ENCODE measurements at regions not wholly inside any gene's neighbourhood (a gene's known extent, or its start where the extent isn't known, plus 50 kb on each side); places are given as distances from the start of the nearest gene placed in this dataset.

DNA sequence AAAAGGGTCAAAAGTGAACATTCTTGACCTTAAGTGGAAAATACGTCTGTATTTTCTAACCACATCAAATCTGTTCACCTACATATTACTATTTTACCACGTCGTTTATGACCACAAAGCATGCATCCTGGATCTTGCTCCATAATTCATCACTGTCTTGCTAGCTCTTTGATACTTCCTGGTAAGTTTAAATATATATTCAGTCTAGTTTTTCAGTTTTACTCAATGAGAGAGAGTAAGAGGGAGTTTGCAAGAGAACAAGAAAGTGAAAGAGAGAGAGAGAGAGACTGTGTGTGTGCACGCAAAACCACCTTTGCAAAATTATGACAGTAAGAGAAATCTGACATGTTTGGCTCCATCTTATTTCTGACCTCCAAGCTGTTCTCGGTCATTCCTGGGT lies 173.7 kb upstream of the GALNTL6 start:
- Histone ChIP-seq H3K27me3 (ENCODE audit: insufficient read depth, poor library complexity, severe bottlenecking) (no peaks in the 10 kb centered on the region), H3K27ac (replicated peaks) (no peak overlapping the region), H3K4me3 (replicated peaks; ENCODE audit: insufficient read depth, low read length) (no peak overlapping the region)
- TF ChIP-seq POLR2AphosphoS5 (IDR thresholded peaks at IDR 0.05; ENCODE audit: low read depth) (no peak), SPI1 (IDR thresholded peaks at IDR 0.05; ENCODE audit: borderline replicate concordance, low read depth) (no peak), GABPA (IDR thresholded peaks at IDR 0.05; ENCODE audit: low read depth) (no peak)
- TF ChIP-seq, protein P1, sequence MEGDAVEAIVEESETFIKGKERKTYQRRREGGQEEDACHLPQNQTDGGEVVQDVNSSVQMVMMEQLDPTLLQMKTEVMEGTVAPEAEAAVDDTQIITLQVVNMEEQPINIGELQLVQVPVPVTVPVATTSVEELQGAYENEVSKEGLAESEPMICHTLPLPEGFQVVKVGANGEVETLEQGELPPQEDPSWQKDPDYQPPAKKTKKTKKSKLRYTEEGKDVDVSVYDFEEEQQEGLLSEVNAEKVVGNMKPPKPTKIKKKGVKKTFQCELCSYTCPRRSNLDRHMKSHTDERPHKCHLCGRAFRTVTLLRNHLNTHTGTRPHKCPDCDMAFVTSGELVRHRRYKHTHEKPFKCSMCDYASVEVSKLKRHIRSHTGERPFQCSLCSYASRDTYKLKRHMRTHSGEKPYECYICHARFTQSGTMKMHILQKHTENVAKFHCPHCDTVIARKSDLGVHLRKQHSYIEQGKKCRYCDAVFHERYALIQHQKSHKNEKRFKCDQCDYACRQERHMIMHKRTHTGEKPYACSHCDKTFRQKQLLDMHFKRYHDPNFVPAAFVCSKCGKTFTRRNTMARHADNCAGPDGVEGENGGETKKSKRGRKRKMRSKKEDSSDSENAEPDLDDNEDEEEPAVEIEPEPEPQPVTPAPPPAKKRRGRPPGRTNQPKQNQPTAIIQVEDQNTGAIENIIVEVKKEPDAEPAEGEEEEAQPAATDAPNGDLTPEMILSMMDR (IDR thresholded peaks at IDR 0.05; ENCODE audit: insufficient read depth, low read length) = no peak
- TF ChIP-seq, protein P2, sequence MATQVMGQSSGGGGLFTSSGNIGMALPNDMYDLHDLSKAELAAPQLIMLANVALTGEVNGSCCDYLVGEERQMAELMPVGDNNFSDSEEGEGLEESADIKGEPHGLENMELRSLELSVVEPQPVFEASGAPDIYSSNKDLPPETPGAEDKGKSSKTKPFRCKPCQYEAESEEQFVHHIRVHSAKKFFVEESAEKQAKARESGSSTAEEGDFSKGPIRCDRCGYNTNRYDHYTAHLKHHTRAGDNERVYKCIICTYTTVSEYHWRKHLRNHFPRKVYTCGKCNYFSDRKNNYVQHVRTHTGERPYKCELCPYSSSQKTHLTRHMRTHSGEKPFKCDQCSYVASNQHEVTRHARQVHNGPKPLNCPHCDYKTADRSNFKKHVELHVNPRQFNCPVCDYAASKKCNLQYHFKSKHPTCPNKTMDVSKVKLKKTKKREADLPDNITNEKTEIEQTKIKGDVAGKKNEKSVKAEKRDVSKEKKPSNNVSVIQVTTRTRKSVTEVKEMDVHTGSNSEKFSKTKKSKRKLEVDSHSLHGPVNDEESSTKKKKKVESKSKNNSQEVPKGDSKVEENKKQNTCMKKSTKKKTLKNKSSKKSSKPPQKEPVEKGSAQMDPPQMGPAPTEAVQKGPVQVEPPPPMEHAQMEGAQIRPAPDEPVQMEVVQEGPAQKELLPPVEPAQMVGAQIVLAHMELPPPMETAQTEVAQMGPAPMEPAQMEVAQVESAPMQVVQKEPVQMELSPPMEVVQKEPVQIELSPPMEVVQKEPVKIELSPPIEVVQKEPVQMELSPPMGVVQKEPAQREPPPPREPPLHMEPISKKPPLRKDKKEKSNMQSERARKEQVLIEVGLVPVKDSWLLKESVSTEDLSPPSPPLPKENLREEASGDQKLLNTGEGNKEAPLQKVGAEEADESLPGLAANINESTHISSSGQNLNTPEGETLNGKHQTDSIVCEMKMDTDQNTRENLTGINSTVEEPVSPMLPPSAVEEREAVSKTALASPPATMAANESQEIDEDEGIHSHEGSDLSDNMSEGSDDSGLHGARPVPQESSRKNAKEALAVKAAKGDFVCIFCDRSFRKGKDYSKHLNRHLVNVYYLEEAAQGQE (IDR thresholded peaks at IDR 0.05; ENCODE audit: insufficient replicate concordance, low read depth) = no peak
- DNase-seq (ENCODE audit: low read depth in 1 of 2, low spot score in 1 of 2) = no peak

DNA sequence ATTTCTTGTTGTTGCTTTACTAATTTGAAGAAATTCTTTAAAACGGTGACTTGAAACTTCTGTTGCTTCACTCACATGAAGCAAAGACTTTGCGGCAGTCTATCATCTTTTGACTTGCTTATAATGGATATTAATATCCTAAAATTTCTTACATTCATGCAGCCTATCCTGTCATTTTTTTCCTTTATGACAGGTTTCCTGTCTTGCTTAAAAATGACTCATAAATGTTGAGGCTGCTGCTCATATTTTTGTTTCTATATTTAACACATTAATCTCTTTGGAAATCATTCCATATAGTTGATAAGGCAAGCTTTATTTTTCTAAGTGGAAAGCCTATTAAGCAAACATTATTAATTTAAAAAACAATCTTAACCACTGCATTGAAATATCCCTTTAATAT lies 176.6 kb upstream of the GALNTL6 start:
- DNase-seq (ENCODE audit: low read depth in 1 of 2, low spot score in 1 of 2) = no peak
- no peaks in the 10 kb centered on the region for H3K27me3 ChIP-seq (ENCODE audit: insufficient read depth, poor library complexity, severe bottlenecking)
- H3K27ac ChIP-seq (replicated peaks) = no peak overlapping the region
- H3K4me3 ChIP-seq (replicated peaks; ENCODE audit: insufficient read depth, low read length) = no peak overlapping the region
- TF ChIP-seq POLR2AphosphoS5 (IDR thresholded peaks at IDR 0.05; ENCODE audit: low read depth) (no peak), GABPA (IDR thresholded peaks at IDR 0.05; ENCODE audit: low read depth) (no peak), SPI1 (IDR thresholded peaks at IDR 0.05; ENCODE audit: borderline replicate concordance, low read depth) (no peak)
- TF ChIP-seq, protein P2 (IDR thresholded peaks at IDR 0.05; ENCODE audit: insufficient replicate concordance, low read depth) = no peak

DNA sequence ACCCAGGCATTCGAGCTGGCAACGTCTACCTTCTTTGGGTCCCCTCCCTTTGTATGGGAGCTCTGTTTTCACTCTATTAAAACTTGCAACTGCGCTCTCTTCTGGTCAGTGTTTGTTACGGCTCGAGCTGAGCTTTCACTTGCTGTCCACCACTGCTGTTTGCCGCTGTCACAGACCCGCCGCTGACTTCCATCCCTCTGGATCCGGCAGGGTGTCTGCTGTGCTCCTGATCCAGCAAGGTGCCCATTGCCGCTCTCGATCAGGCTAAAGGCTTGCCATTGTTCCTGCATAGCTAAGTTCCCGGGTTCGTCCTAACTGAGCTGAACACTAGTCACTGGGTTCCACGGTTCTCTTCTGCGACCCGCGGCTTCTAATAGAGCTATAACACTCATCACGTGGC lies 183.5 kb upstream of the GALNTL6 start:
- Histone ChIP-seq H3K27ac (replicated peaks) (no peak overlapping the region), H3K27me3 (ENCODE audit: insufficient read depth, poor library complexity, severe bottlenecking) (no peaks in the 10 kb centered on the region), H3K4me3 (replicated peaks; ENCODE audit: insufficient read depth, low read length) (no peak overlapping the region)
- no peak for DNase-seq (ENCODE audit: low read depth in 1 of 2, low spot score in 1 of 2)
- TF ChIP-seq SPI1 (IDR thresholded peaks at IDR 0.05; ENCODE audit: borderline replicate concordance, low read depth) = no peak
- TF ChIP-seq, protein P1 (IDR thresholded peaks at IDR 0.05; ENCODE audit: insufficient read depth, low read length) = no peak
- no peak for TF ChIP-seq GABPA (IDR thresholded peaks at IDR 0.05; ENCODE audit: low read depth)
- no peak for TF ChIP-seq POLR2AphosphoS5 (IDR thresholded peaks at IDR 0.05; ENCODE audit: low read depth)

DNA sequence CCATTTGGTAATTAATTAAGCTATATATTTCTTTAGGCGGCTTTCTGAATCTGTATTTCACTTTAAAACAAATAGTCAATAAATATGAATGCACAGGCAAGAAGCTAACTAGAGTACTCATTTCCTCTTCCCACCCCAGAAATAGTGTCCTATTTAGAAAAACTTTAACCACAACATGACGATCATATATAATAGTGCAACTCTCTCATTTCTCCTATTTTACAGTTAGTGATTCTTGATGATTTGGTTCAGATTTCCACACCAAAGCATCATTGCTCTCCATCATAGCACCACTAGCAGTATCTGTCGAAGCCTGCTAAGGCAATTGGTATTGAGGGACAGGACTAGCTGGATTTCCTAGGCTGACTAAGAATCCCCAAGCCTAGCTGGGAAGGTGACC lies 184.0 kb upstream of the GALNTL6 start:
- DNase-seq (ENCODE audit: low read depth in 1 of 2, low spot score in 1 of 2) = no peak
- Histone ChIP-seq H3K27me3 (ENCODE audit: insufficient read depth, poor library complexity, severe bottlenecking) (no peaks in the 10 kb centered on the region), H3K27ac (replicated peaks) (no peak overlapping the region), H3K4me3 (replicated peaks; ENCODE audit: insufficient read depth, low read length) (no peak overlapping the region)
- TF ChIP-seq, protein P1 (IDR thresholded peaks at IDR 0.05; ENCODE audit: insufficient read depth, low read length) = no peak
- TF ChIP-seq POLR2AphosphoS5 (IDR thresholded peaks at IDR 0.05; ENCODE audit: low read depth) (no peak), GABPA (IDR thresholded peaks at IDR 0.05; ENCODE audit: low read depth) (no peak), SPI1 (IDR thresholded peaks at IDR 0.05; ENCODE audit: borderline replicate concordance, low read depth) (no peak)
- TF ChIP-seq, protein P2 (IDR thresholded peaks at IDR 0.05; ENCODE audit: insufficient replicate concordance, low read depth) = no peak

Data from HL-60 (cell line).